Tibial nerve (tissue), 4 donors: ENCODE measurements at regions not wholly inside any gene's neighbourhood (a gene's known extent, or its start where the extent isn't known, plus 50 kb on each side); places are given as distances from the start of the nearest gene placed in this dataset.

Experiments used
- EP300 ChIP-seq, 2 donors: sonication (generic); formaldehyde crosslinking; IDR thresholded peaks; one replicate each; pipeline ENCODE4 v1.6.1; 2017; ENCODE audit warnings: antibody characterized with exemption in 2 of 2, mild to moderate bottlenecking in 1 of 2
- POLR2A ChIP-seq, 2 donors: fragments of 450-650 bp; IDR thresholded peaks; one replicate each; pipeline ENCODE4 v1.6.1; 2017; ENCODE audit warnings: antibody characterized with exemption in 2 of 2, mild to moderate bottlenecking in 2 of 2, moderate library complexity in 2 of 2
- TF ChIP-seq, protein P1 (sequence below), 5 experiments: fragments of 200-600 bp in 3 of 5; fragments of 450-650 bp in 2 of 5; sonication (generic) in 3 of 5; IDR thresholded peaks; one replicate each; pipeline ENCODE4 v1.5.1; 2016 to 2019; ENCODE audit warnings: antibody characterized with exemption in 5 of 5, mild to moderate bottlenecking in 3 of 5, moderate library complexity in 2 of 5

DNA sequence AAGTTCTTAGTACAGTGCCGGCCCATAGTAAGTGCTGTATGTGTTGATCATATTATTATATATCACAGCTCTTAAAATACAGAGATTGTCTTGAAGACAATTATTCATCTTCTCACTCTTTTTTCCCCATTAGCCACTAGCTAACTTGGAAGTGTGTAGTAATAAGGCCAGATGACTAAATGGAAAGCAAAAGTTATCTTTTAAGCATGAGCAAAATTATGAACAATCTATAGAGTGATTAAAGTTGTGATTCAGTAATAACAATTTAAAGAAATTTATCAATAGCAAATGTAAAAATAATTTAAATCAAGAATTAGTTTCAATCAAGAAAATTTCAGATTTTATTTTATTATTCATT lies 630.9 kb upstream of the TBL1XR1 start:
- TF ChIP-seq, protein P1, sequence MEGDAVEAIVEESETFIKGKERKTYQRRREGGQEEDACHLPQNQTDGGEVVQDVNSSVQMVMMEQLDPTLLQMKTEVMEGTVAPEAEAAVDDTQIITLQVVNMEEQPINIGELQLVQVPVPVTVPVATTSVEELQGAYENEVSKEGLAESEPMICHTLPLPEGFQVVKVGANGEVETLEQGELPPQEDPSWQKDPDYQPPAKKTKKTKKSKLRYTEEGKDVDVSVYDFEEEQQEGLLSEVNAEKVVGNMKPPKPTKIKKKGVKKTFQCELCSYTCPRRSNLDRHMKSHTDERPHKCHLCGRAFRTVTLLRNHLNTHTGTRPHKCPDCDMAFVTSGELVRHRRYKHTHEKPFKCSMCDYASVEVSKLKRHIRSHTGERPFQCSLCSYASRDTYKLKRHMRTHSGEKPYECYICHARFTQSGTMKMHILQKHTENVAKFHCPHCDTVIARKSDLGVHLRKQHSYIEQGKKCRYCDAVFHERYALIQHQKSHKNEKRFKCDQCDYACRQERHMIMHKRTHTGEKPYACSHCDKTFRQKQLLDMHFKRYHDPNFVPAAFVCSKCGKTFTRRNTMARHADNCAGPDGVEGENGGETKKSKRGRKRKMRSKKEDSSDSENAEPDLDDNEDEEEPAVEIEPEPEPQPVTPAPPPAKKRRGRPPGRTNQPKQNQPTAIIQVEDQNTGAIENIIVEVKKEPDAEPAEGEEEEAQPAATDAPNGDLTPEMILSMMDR (IDR thresholded peaks at IDR 0.05) = no peak
- TF ChIP-seq POLR2A (IDR thresholded peaks at IDR 0.05) = no peak
- no peak for TF ChIP-seq EP300 (IDR thresholded peaks at IDR 0.05)
